Duodenal mucosa (tissue), 2 donors: ENCODE measurements at regions not wholly inside any gene's neighbourhood (a gene's known extent, or its start where the extent isn't known, plus 50 kb on each side); places are given as distances from the start of the nearest gene placed in this dataset.
"Not testable (repeated sequence)": the region's sequence is repeated elsewhere in the genome, so short reads cannot be mapped to it uniquely, and the experiment has no call there.

ENCODE experiments used
- H3K27ac ChIP-seq: one replicate; pipeline ENCODE4 v1.7.0; 2013; ENCODE audit warnings: low read depth, low read length
- H3K27me3 ChIP-seq, 2 donors: one replicate each; pipeline ENCODE4 v1.7.0; 2013; ENCODE audit warnings: low read length in 2 of 2, control low read depth in 1 of 2; ENCODE audit not compliant: insufficient read depth in 2 of 2, control insufficient read depth in 1 of 2
- H3K36me3 ChIP-seq, 2 donors: one replicate each; pipeline ENCODE4 v1.7.0; 2013; ENCODE audit warnings: low read length in 2 of 2, control low read depth in 1 of 2; ENCODE audit not compliant: insufficient read depth in 2 of 2, control insufficient read depth in 1 of 2
- H3K4me1 ChIP-seq, 2 donors: one replicate each; pipeline ENCODE4 v1.7.0; 2013; ENCODE audit warnings: low read length in 2 of 2, control low read depth in 1 of 2; ENCODE audit not compliant: insufficient read depth in 2 of 2, control insufficient read depth in 1 of 2
- H3K4me3 ChIP-seq, 2 donors: one replicate each; pipeline ENCODE4 v1.7.0; 2013; ENCODE audit warnings: low read length in 2 of 2, low read depth in 1 of 2
- H3K9ac ChIP-seq, 2 donors: one replicate each; pipeline ENCODE4 v1.7.0; 2013; ENCODE audit warnings: low read length in 2 of 2, low read depth in 1 of 2
- H3K9me3 ChIP-seq, 2 donors: one replicate each; pipeline ENCODE4 v1.7.0; 2013; ENCODE audit warnings: low read length in 2 of 2, control low read depth in 1 of 2; ENCODE audit not compliant: control insufficient read depth in 1 of 2

DNA sequence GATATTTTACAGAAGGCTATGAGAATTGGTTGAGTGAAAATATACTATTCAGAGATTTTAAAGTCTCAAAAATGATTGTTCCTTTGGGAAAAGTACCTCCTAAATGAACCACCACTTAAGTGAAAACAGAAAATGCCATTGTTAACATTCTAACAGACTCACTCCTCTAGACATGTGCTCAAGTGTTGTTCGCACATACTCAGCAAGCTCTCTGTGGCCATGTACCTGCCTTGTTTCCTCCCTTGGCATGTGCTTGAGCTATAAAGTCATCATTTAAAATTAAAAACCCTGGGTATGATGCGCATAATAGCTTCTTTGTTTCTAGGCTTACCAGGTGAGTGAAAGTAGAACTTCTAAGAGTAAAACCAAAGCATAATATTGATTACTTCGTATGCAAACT is 343.2 kb upstream of the VRK2 start:
- H3K9me3 ChIP-seq, result no peaks in the 10 kb centered on the region
- no peak overlapping the region for H3K27ac ChIP-seq
- H3K4me1 ChIP-seq, result no peaks in the 10 kb centered on the region
- H3K9ac ChIP-seq, result no peak overlapping the region
- H3K27me3 ChIP-seq, result no peaks in the 10 kb centered on the region
- no peak overlapping the region for H3K4me3 ChIP-seq
- H3K36me3 ChIP-seq, result no peaks in the 10 kb centered on the region

GRCh38 chr2:57707794-57708193 is 338.8 kb upstream of the VRK2 start:
- not testable (repeated sequence) for H3K9ac ChIP-seq, H3K4me1 ChIP-seq, H3K4me3 ChIP-seq, H3K36me3 ChIP-seq, H3K9me3 ChIP-seq, H3K27me3 ChIP-seq, H3K27ac ChIP-seq

- no peaks in the 10 kb centered on the region for H3K4me1 ChIP-seq
- no peak overlapping the region for H3K27ac ChIP-seq
- H3K27me3 ChIP-seq, result no peaks in the 10 kb centered on the region
- no peak overlapping the region for H3K4me3 ChIP-seq
- H3K9me3 ChIP-seq, result no peaks in the 10 kb centered on the region
- H3K9ac ChIP-seq, result no peak overlapping the region
- H3K36me3 ChIP-seq, result no peaks in the 10 kb centered on the region
Measured at GRCh38 chr2:57711991-57712390, 334.6 kb upstream of the VRK2 start.

DNA sequence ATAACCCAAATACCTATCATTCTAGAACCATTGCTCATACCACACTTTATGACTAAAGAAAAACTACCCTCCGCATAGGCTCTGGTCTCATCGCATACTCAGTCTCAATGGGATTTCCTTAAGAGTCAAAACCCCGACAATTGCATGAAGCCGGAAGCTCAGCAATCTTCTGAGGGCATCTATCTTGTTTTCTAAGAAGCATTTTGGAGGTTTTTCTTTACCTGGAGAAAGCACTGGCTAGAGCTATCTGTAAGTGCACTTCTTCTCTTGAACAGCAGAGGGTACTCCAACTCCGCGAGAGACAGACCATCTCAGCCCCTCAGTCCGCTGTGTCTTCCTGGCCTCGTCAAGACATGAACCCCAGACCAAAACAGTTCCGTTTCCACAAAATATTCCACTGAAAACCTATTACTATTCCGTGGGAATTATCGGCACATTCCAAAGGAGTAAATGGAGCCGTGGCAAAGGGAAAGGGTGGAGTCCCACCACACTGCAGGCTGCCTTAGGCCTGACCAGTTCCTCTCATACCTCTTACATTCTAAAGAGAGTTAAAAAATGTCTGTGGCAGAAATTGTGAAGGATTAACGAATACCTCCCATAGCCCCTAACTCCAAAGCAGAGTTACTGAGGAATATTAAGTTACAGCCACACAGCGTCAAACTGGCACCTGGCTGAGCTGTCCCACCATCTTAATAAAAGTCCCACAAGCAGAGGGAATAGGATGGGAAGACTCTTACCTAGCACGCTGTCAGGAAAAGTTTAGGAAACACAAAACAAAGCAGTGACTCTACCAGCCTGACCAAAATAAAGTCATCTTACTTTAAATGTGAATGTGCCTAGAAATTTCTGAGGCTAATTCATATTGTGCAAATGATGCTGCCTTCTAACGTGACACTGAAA is 325.6 kb upstream of the VRK2 start:
- Histone ChIP-seq H3K27me3 (no peaks in the 10 kb centered on the region), H3K36me3 (no peaks in the 10 kb centered on the region), H3K9me3 (no peaks in the 10 kb centered on the region), H3K4me1 (peaks cover 0 to 4% of the 10 kb centered on the region in 2 donors), H3K4me3 (no peak overlapping the region), H3K27ac (no peak overlapping the region), H3K9ac (no peak overlapping the region)

DNA sequence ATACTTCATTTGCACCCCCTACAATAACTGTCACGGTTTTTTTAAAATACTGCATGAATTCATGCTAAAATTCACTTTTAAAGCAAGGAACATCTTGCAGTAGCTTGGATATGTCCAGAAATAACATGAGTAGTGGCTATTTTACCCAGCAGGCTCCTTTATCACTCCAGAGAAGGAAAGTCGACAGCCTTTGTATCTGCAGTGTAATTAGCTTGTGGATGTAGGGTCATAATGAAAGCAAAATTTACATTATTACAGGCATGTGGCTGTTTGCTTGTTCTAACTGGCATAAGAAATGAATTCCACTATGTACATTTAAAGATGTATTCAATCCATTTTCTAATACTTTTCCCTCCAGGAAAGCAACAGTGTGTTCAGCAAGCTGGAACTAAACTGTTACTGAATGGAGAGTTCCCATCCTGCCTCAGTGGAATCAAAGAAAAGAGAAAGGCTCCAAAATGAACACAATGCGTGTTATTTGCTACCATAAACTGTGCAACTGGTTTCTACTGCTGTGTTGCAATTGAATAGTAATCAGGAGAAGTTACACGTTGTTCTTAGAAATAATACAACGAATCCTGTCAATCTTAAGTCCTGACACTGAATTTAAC is 321.2 kb upstream of the VRK2 start:
- no peaks in the 10 kb centered on the region for H3K27me3 ChIP-seq
- no peaks in the 10 kb centered on the region for H3K9me3 ChIP-seq
- peaks cover 0 to 4% of the 10 kb centered on the region in 2 donors for H3K4me1 ChIP-seq
- H3K27ac ChIP-seq, result no peak overlapping the region
- H3K4me3 ChIP-seq, result no peak overlapping the region
- no peak overlapping the region for H3K9ac ChIP-seq
- H3K36me3 ChIP-seq, result no peaks in the 10 kb centered on the region

GRCh38 chr2:57726294-57726693 is 320.3 kb upstream of the VRK2 start:
- no peak overlapping the region for H3K4me3 ChIP-seq
- H3K9ac ChIP-seq, result no peak overlapping the region
- H3K4me1 ChIP-seq, result no peaks in the 10 kb centered on the region
- H3K27me3 ChIP-seq, result no peaks in the 10 kb centered on the region
- no peak overlapping the region for H3K27ac ChIP-seq
- no peaks in the 10 kb centered on the region for H3K9me3 ChIP-seq
- H3K36me3 ChIP-seq, result no peaks in the 10 kb centered on the region

DNA sequence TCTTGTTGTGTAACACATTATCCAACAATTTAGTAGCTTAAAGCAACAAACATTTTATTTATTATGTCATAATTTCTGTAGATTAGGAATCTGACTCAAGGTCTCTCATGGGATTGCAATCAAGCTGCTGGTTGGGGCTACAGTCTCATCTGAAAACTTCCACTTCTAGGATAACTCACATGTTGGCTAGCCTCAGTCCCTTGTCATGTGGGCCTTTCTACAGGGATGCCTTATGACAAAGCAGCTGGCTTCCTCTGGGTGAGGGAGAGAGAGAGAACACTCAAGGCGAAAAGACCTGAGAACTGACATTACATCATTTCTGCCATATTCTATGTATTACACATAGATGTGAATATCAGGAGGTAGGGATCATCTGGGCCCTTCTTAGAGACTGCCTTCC is 317.9 kb upstream of the VRK2 start:
- Histone ChIP-seq H3K4me1 (no peaks in the 10 kb centered on the region), H3K27ac (no peak overlapping the region), H3K4me3 (no peak overlapping the region), H3K36me3 (no peaks in the 10 kb centered on the region), H3K27me3 (no peaks in the 10 kb centered on the region), H3K9me3 (no peaks in the 10 kb centered on the region), H3K9ac (no peak overlapping the region)

DNA sequence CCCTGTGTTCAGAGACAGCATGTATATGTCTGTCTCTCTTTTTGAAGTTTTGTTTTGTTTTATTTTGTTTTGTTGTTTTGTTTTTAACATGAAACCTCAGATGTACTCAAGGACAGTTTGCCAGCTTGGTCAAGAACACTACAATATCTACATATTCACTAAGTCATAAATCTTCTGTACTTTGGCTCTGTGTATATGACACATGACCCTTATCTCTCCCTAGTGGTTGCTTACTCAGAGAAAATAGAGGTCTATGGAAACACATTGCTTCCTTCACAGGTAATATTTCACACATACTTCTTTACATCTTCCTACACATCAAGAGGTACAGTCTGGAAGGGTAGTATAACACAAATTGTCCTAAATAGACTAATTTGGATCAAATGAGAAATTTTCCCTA is 312.6 kb upstream of the VRK2 start:
- H3K4me1 ChIP-seq, result no peaks in the 10 kb centered on the region

GRCh38 chr2:57740891-57741290 is 305.7 kb upstream of the VRK2 start:
- Histone ChIP-seq H3K9ac (no peak overlapping the region), H3K4me1 (no peaks in the 10 kb centered on the region), H3K27me3 (no peaks in the 10 kb centered on the region), H3K27ac (no peak overlapping the region), H3K9me3 (no peaks in the 10 kb centered on the region), H3K4me3 (no peak overlapping the region), H3K36me3 (no peaks in the 10 kb centered on the region)

More for the DNA sequence above, 312.6 kb upstream of the VRK2 start:
- H3K9me3 ChIP-seq, result no peaks in the 10 kb centered on the region
- no peak overlapping the region for H3K9ac ChIP-seq
- H3K27ac ChIP-seq, result no peak overlapping the region
- no peak overlapping the region for H3K4me3 ChIP-seq
- H3K36me3 ChIP-seq, result no peaks in the 10 kb centered on the region
- no peaks in the 10 kb centered on the region for H3K27me3 ChIP-seq

DNA sequence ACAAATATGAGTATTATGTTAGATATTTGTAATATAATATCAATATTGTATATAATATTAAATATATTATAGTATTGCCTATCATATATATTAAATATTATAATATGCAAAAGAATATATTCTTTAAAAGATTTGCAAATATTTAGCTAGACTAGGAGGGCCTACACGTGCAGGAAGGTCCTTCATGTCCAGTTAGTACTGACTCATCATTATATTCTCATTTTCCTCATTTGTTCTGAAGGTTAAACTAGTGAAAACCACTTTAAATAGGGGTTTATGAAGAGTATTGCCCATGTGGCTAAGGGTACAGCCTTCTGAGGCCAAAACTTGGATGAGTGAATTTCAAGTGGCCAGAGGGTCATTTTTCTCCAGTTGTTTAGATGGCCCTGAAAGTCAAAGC is 293.0 kb upstream of the VRK2 start:
- Histone ChIP-seq H3K9me3 (no peaks in the 10 kb centered on the region), H3K27ac (no peak overlapping the region), H3K36me3 (no peaks in the 10 kb centered on the region), H3K9ac (no peak overlapping the region), H3K27me3 (peaks cover 0 to 3% of the 10 kb centered on the region in 2 donors), H3K4me1 (no peaks in the 10 kb centered on the region), H3K4me3 (no peak overlapping the region)
